BE2C (cell line): ENCODE measurements at regions not wholly inside any gene's neighbourhood (a gene's known extent, or its start where the extent isn't known, plus 50 kb on each side); places are given as distances from the start of the nearest gene placed in this dataset.

Experiments used
- DNase-seq: peaks from one replicate; pipeline ENCODE4 v3.0.0-alpha.2; 2020
- H3K27me3 ChIP-seq: fragments of 250-450 bp; sonication (Bioruptor Pico); 2 replicates; pipeline ENCODE4 v1.5.1; 2020; ENCODE audit warnings: mild to moderate bottlenecking
- H3K36me3 ChIP-seq: fragments of 250-450 bp; sonication (Bioruptor Pico); 2 replicates; pipeline ENCODE4 v1.5.1; 2020; ENCODE audit warnings: mild to moderate bottlenecking
- H3K4me1 ChIP-seq: fragments of 250-450 bp; sonication (Bioruptor Pico); 2 replicates; pipeline ENCODE4 v1.5.1; 2020
- H3K4me3 ChIP-seq: 2 replicates; pipeline ENCODE4 v1.5.1; 2011; ENCODE audit warnings: low read depth, low read length
- H3K9me3 ChIP-seq: fragments of 250-450 bp; sonication (Bioruptor Pico); 2 replicates; pipeline ENCODE4 v1.5.1; 2020
- CTCF ChIP-seq: IDR thresholded peaks from 2 replicates; pipeline ENCODE4 v1.5.1; 2012; ENCODE audit warnings: mild to moderate bottlenecking, low read depth, low read length

- H3K4me1 ChIP-seq = no peaks in the 10 kb centered on the region; the same call in 1 of the 2 replicates
- peak overlapping the region; percentile 39 for H3K4me3 ChIP-seq
- H3K9me3 ChIP-seq = no peaks in the 10 kb centered on the region
- no peak for TF ChIP-seq CTCF
- no peaks in the 10 kb centered on the region for H3K36me3 ChIP-seq
- DNase-seq = peak; percentile 82
- no peaks in the 10 kb centered on the region for H3K27me3 ChIP-seq
Observed at GRCh38 chr18:71028285-71028762, 739.5 kb downstream of the SOCS6 start.

GRCh38 chr18:71027531-71027930 lies 738.7 kb downstream of the SOCS6 start:
- Histone ChIP-seq H3K9me3 (no peaks in the 10 kb centered on the region), H3K4me3 (no peak overlapping the region), H3K36me3 (no peaks in the 10 kb centered on the region), H3K27me3 (no peaks in the 10 kb centered on the region), H3K4me1 (no peaks in the 10 kb centered on the region; the same call in 1 of the 2 replicates)
- no peak for TF ChIP-seq CTCF
- no peak for DNase-seq

- TF ChIP-seq CTCF = no peak
- no peak overlapping the region; the same call in 1 of the 2 replicates for H3K4me3 ChIP-seq
- no peaks in the 10 kb centered on the region; the same call in 1 of the 2 replicates for H3K4me1 ChIP-seq
- H3K36me3 ChIP-seq = no peaks in the 10 kb centered on the region
- no peaks in the 10 kb centered on the region for H3K9me3 ChIP-seq
- no peak for DNase-seq
- no peaks in the 10 kb centered on the region for H3K27me3 ChIP-seq
Observed at GRCh38 chr18:71025505-71026225, 736.8 kb downstream of the SOCS6 start.

- Histone ChIP-seq H3K9me3 (no peaks in the 10 kb centered on the region), H3K4me1 (no peaks in the 10 kb centered on the region), H3K27me3 (no peaks in the 10 kb centered on the region), H3K4me3 (no peak overlapping the region), H3K36me3 (no peaks in the 10 kb centered on the region)
- TF ChIP-seq CTCF = no peak
- no peak for DNase-seq
Observed at GRCh38 chr18:71022389-71022788, 733.5 kb downstream of the SOCS6 start.

GRCh38 chr18:71021030-71021362 lies 732.2 kb downstream of the SOCS6 start:
- Histone ChIP-seq H3K4me1 (no peaks in the 10 kb centered on the region), H3K27me3 (no peaks in the 10 kb centered on the region), H3K9me3 (no peaks in the 10 kb centered on the region), H3K36me3 (no peaks in the 10 kb centered on the region), H3K4me3 (no peak overlapping the region)
- no peak for DNase-seq
- no peak for TF ChIP-seq CTCF

GRCh38 chr18:71020342-71021029 lies 731.6 kb downstream of the SOCS6 start:
- Histone ChIP-seq H3K9me3 (no peaks in the 10 kb centered on the region), H3K4me1 (no peaks in the 10 kb centered on the region), H3K36me3 (no peaks in the 10 kb centered on the region), H3K4me3 (no peak overlapping the region), H3K27me3 (no peaks in the 10 kb centered on the region)
- TF ChIP-seq CTCF = no peak
- DNase-seq = no peak
